Neural crest cell (in vitro differentiated cells): ENCODE measurements at regions not wholly inside any gene's neighbourhood (a gene's known extent, or its start where the extent isn't known, plus 50 kb on each side); places are given as distances from the start of the nearest gene placed in this dataset.

Source experiments
- DNase-seq: peaks from one replicate; pipeline ENCODE4 v3.0.0; 2021; ENCODE audit warnings: low read depth, mixed read lengths, low spot score
- H3K27ac Mint-ChIP-seq: one replicate; pipeline ENCODE4 v1.8.0; 2021; ENCODE audit warnings: mild to moderate bottlenecking, mixed read lengths; ENCODE audit not compliant: unreplicated experiment
- H3K27me3 Mint-ChIP-seq: 2 replicates; pipeline ENCODE4 v1.8.0; 2021; ENCODE audit warnings: low read depth, mild to moderate bottlenecking, mixed read lengths
- H3K36me3 Mint-ChIP-seq: 2 replicates; pipeline ENCODE4 v1.8.0; 2021; ENCODE audit warnings: low read depth, mild to moderate bottlenecking, mixed read lengths
- H3K4me1 Mint-ChIP-seq: 2 replicates; pipeline ENCODE4 v1.8.0; 2021; ENCODE audit warnings: mixed read lengths
- H3K4me3 Mint-ChIP-seq: one replicate; pipeline ENCODE4 v1.8.0; 2021; ENCODE audit warnings: mild to moderate bottlenecking, mixed read lengths
- H3K9me3 Mint-ChIP-seq: 2 replicates; pipeline ENCODE4 v1.8.0; 2021; ENCODE audit warnings: mixed read lengths
- CTCF ChIP-seq: fragments of 200-600 bp; sonication (generic); conservative IDR thresholded peaks from 2 replicates; pipeline ENCODE4 v1.5.0; 2021; ENCODE audit warnings: antibody characterized with exemption, mild to moderate bottlenecking

DNA sequence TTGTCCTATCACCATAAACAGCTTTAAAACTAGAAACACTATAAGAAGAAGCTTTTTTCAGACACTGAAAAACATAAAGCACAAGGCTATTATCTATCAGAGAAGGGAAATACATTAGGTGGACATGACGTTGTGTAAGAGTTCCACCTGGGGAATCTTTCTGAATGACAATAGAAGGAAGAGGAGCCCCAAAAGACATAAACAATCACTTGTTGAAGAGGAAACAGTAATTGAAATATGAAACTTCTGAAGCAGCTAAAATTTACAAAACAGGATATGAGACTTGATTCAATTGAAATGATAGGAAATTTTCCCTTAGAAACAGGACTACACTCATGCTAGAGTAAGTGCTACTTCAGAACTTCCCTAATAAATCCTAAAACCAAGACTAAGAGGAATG, 933.6 kb downstream of the EFNA5 start:
- no peak for DNase-seq
- no peak for TF ChIP-seq CTCF
- Mint-ChIP-seq H3K36me3 (peaks cover 9% of the 10 kb centered on the region), H3K9me3 (peaks cover 22% of the 10 kb centered on the region), H3K27ac (no peak overlapping the region), H3K4me3 (no peak overlapping the region), H3K4me1 (no peaks in the 10 kb centered on the region), H3K27me3 (no peaks in the 10 kb centered on the region)

DNA sequence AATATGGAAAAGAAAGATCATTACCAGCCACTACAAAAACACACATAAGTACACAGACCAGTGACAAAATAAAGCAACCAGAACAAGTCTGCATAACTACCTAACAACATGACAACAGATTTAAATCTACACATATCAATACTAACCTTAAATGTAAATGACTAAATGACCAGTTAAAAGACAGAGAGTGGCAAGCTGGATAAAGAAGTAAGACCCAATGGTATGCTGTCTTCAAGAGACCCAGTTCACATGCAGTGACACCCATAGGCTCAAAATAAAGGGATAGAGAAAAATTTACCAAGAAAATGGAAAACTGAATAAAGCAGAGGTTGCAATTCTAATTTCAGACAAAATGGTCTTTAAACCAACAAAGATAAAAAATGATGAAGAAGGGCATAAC, 938.1 kb downstream of the EFNA5 start:
- TF ChIP-seq CTCF: no peak
- Mint-ChIP-seq H3K9me3 (peaks cover 23% of the 10 kb centered on the region), H3K27ac (no peak overlapping the region), H3K4me3 (no peak overlapping the region), H3K4me1 (peaks cover 1% of the 10 kb centered on the region), H3K36me3 (peaks cover 9% of the 10 kb centered on the region), H3K27me3 (no peaks in the 10 kb centered on the region)
- DNase-seq: no peak

DNA sequence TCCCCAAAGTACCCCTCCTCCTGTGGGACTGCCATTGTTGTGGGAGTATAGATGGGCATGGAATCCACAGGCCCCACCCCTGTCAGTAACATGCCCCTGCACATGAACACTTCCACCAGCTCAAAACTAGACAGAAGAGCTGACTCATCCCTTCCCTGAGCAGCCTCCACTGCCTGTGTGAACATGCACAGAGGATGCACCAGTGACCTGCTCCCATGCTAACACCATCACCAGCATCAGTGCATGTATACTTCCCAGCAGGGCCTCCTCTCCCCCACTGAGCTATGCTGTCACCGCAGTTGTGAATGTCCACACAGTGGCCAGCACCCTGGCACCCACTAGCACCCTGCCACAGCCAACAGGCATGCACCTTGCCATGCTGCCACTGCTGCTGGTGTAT, 939.8 kb downstream of the EFNA5 start:
- Mint-ChIP-seq H3K27ac (no peak overlapping the region), H3K9me3 (peaks cover 23% of the 10 kb centered on the region), H3K27me3 (no peaks in the 10 kb centered on the region), H3K36me3 (peaks cover 9% of the 10 kb centered on the region), H3K4me1 (peaks cover 9% of the 10 kb centered on the region), H3K4me3 (no peak overlapping the region)
- DNase-seq: no peak
- no peak for TF ChIP-seq CTCF

DNA sequence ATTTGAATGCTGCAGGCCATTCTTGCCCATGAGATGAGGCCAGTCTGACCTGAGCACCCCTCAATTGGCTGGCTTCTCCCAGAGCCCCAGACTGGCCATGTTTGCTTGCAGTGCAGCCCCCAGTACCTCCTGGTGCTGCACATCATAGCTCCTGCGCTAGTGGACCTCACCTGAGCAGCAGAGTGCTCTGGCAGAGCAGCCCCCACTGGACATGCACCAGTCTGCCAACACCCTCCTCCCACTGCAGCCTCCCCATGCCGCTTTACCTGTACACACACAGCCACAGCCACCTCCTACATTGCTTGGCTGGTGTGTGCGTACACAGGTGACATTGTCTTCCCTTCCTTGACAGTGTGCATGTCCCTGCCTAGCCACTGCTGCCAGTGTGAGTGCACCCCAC, 940.2 kb downstream of the EFNA5 start:
- Mint-ChIP-seq H3K4me1 (peaks cover 9% of the 10 kb centered on the region), H3K9me3 (peaks cover 23% of the 10 kb centered on the region), H3K27ac (no peak overlapping the region), H3K36me3 (peaks cover 9% of the 10 kb centered on the region), H3K4me3 (no peak overlapping the region), H3K27me3 (no peaks in the 10 kb centered on the region)
- no peak for TF ChIP-seq CTCF
- DNase-seq: no peak

DNA sequence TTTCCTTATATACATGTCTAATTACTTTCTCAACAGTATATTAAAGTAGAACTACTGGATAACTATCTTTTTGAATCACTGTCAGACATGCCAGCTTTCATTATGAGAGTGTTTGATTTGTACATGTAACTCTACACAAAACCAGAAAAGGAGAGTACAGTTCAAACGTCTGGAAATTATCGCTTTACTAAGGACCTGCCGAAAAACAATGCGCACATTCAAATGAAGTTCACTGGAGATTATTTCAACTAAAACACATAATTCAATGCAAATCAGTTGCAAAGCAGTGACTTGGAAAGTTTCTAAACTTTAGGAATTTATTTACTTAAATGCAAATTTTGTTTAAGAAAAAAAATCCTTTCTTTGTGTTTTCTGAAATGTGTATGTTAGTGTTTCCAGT, 942.5 kb downstream of the EFNA5 start:
- DNase-seq: no peak
- Mint-ChIP-seq H3K27ac (no peak overlapping the region), H3K36me3 (peaks cover 2% of the 10 kb centered on the region), H3K4me3 (no peak overlapping the region), H3K4me1 (peaks cover 9% of the 10 kb centered on the region), H3K9me3 (peaks cover 8% of the 10 kb centered on the region), H3K27me3 (no peaks in the 10 kb centered on the region)
- TF ChIP-seq CTCF: no peak

DNA sequence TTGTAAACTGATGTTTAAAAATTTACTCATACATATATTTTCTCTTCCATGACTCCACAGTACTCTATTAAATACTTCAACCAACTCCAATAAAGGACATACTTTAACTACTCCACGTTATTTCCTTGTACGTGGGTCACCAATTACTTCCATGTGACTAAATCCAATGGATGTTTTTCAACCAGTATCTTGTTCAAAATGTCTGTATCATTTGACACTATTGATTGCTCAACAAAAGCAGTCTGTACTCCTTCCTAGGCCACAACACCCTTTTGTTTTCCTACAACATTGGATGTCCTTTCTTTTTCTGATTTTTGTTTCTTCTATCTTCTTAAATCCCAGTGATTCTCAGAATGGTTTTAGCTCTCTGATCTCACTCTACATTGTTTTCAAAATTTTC, 943.7 kb downstream of the EFNA5 start:
- Mint-ChIP-seq H3K9me3 (peaks cover under 1% of the 10 kb centered on the region), H3K4me1 (peaks cover 9% of the 10 kb centered on the region), H3K27ac (peak overlapping the region; percentile 82), H3K27me3 (no peaks in the 10 kb centered on the region), H3K4me3 (no peak overlapping the region), H3K36me3 (no peaks in the 10 kb centered on the region)
- no peak for DNase-seq
- no peak for TF ChIP-seq CTCF
